Body of pancreas (tissue), 4 donors: ENCODE measurements at regions not wholly inside any gene's neighbourhood (a gene's known extent, or its start where the extent isn't known, plus 50 kb on each side); places are given as distances from the start of the nearest gene placed in this dataset.

Experiments
- ATAC-seq: fragments of 150-250 bp; one replicate; pipeline ENCODE4 v1.9.1; 2016
- DNase-seq, 4 donors: peaks; one replicate each; pipeline ENCODE4 v3.0.0-alpha.2; 2019
- H3K27ac ChIP-seq, 4 donors: fragments of 200-600 bp; sonication (generic); 1 replicate in 3 of 4; 2 replicates in 1 of 4; pipeline versions ENCODE4 v1.5.1 to v1.6.1; 2016 to 2019; ENCODE audit warnings: mild to moderate bottlenecking in 1 of 4, mixed read lengths in 1 of 4, moderate library complexity in 1 of 4
- H3K27me3 ChIP-seq, 2 donors: fragments of 200-600 bp; sonication (generic); one replicate each; pipeline ENCODE4 v1.6.0; 2016; ENCODE audit warnings: mild to moderate bottlenecking in 1 of 2
- H3K36me3 ChIP-seq, 2 donors: fragments of 200-600 bp; sonication (generic); replicated peaks in 1 of 2; 2 replicates each; pipeline ENCODE4 v1.5.1; 2016; ENCODE audit warnings: low read depth in 2 of 2; ENCODE audit not compliant: insufficient read depth in 1 of 2
- H3K4me1 ChIP-seq: fragments of 200-600 bp; sonication (generic); one replicate; pipeline ENCODE4 v1.6.0; 2016
- H3K4me3 ChIP-seq, 2 donors: fragments of 200-600 bp; sonication (generic); 1 replicate in 1 of 2; 2 replicates in 1 of 2; pipeline ENCODE4 v1.5.1; 2016 to 2019
- H3K9me3 ChIP-seq, 3 donors: fragments of 200-600 bp; sonication (generic); 1 replicate in 2 of 3; 2 replicates in 1 of 3; pipeline ENCODE4 v1.5.1; 2016
- CTCF ChIP-seq, 7 experiments: fragments of 450-650 bp in 4 of 7; fragments of 200-600 bp in 3 of 7; sonication (generic) in 3 of 7; IDR thresholded peaks; one replicate each; pipeline ENCODE4 v1.5.1; 2016 to 2019; ENCODE audit warnings: antibody characterized with exemption in 7 of 7
- POLR2A ChIP-seq, 3 donors: fragments of 450-650 bp; IDR thresholded peaks; one replicate each; pipeline ENCODE4 v1.6.1; 2016; ENCODE audit warnings: antibody characterized with exemption in 3 of 3, mild to moderate bottlenecking in 2 of 3
- WGBS, 2 donors: methylation state at CpG; one replicate each; pipeline ENCODE4 v1.1.5; 2017; 5-methylcytosine and 5-hydroxymethylcytosine counted together
- intact Hi-C: fragments of 100-400 bp; cut with DNase I; formaldehyde crosslinking; loops from one replicate; pipeline ENCODE4 v1.15.1; 2023

GRCh38 chr10:124227055-124227975, 133.9 kb upstream of the CHST15 start:
- Histone ChIP-seq H3K9me3 (no peaks in the 10 kb centered on the region), H3K4me3 (no peak overlapping the region), H3K36me3 (no peaks in the 10 kb centered on the region), H3K27ac (peak overlapping the region in 1 of 4 donors; percentile 17), H3K4me1 (no peaks in the 10 kb centered on the region), H3K27me3 (no peaks in the 10 kb centered on the region)
- ATAC-seq: no peak
- DNase-seq: no peak
- TF ChIP-seq CTCF (IDR thresholded peaks at IDR 0.05): no peak
- no peak for TF ChIP-seq POLR2A (IDR thresholded peaks at IDR 0.05)
- intact Hi-C loops: no loop called here
- WGBS, 2 donors: 61 to 63% methylated on average over 13 of the region's 13 CpGs

GRCh38 chr10:124226271-124227054, 133.1 kb upstream of the CHST15 start:
- no peak overlapping the region for H3K4me3 ChIP-seq
- TF ChIP-seq CTCF (IDR thresholded peaks at IDR 0.05) (no peak), POLR2A (IDR thresholded peaks at IDR 0.05) (no peak)
- intact Hi-C loops: no loop called here
- no peaks in the 10 kb centered on the region for H3K9me3 ChIP-seq
- ATAC-seq: no peak
- 79% methylated on average over 18 of the region's 18 CpGs for WGBS, 2 donors
- H3K36me3 ChIP-seq: no peaks in the 10 kb centered on the region
- DNase-seq: no peak
- no peaks in the 10 kb centered on the region for H3K27me3 ChIP-seq
- H3K27ac ChIP-seq: no peak overlapping the region
- no peaks in the 10 kb centered on the region for H3K4me1 ChIP-seq

- Histone ChIP-seq H3K4me1 (no peaks in the 10 kb centered on the region), H3K4me3 (no peak overlapping the region), H3K27me3 (no peaks in the 10 kb centered on the region), H3K9me3 (no peaks in the 10 kb centered on the region), H3K36me3 (no peaks in the 10 kb centered on the region), H3K27ac (no peak overlapping the region)
- ATAC-seq (no peak), DNase-seq (no peak)
- intact Hi-C loops: no loop called here
- no peak for TF ChIP-seq CTCF (IDR thresholded peaks at IDR 0.05)
- no peak for TF ChIP-seq POLR2A (IDR thresholded peaks at IDR 0.05)
- 87 to 92% methylated on average over 14 to 15 of the region's 15 CpGs for WGBS, 2 donors
Measured at GRCh38 chr10:124225467-124226270, 132.3 kb upstream of the CHST15 start.

- TF ChIP-seq POLR2A (IDR thresholded peaks at IDR 0.05) (no peak), CTCF (IDR thresholded peaks at IDR 0.05) (no peak)
Measured at GRCh38 chr10:124225029-124225466, 131.7 kb upstream of the CHST15 start.

More at GRCh38 chr10:124225029-124225466, 131.7 kb upstream of the CHST15 start:
- Histone ChIP-seq H3K4me1 (no peaks in the 10 kb centered on the region), H3K9me3 (no peaks in the 10 kb centered on the region), H3K36me3 (no peaks in the 10 kb centered on the region), H3K4me3 (no peak overlapping the region), H3K27ac (no peak overlapping the region), H3K27me3 (no peaks in the 10 kb centered on the region)
- intact Hi-C loops: no loop called here
- no peak for ATAC-seq
- 61 to 65% methylated on average over 5 to 6 of the region's 6 CpGs for WGBS, 2 donors
- DNase-seq: no peak
